GM12891 (cell line): ENCODE measurements at regions not wholly inside any gene's neighbourhood (a gene's known extent, or its start where the extent isn't known, plus 50 kb on each side); places are given as distances from the start of the nearest gene placed in this dataset.

Experiments used
- PAX5 ChIP-seq: IDR thresholded peaks from 2 replicates; pipeline ENCODE4 v1.6.1; 2011; ENCODE audit warnings: low read length, moderate library complexity, mild to moderate bottlenecking; ENCODE audit not compliant: insufficient read depth, severe bottlenecking
- POLR2A ChIP-seq: IDR thresholded peaks from 2 replicates; pipeline ENCODE4 v1.6.1; 2011; ENCODE audit warnings: low read depth, low read length, control low read depth
- POLR2AphosphoS5 ChIP-seq: IDR thresholded peaks from 2 replicates; pipeline ENCODE4 v1.6.1; 2011; ENCODE audit warnings: low read depth, low read length, control low read depth
- POU2F2 ChIP-seq: IDR thresholded peaks from 2 replicates; pipeline ENCODE4 v1.6.1; 2011; ENCODE audit warnings: low read depth, mild to moderate bottlenecking, control low read depth, low read length, moderate library complexity
- SPI1 ChIP-seq: IDR thresholded peaks from 2 replicates; pipeline ENCODE4 v1.6.1; 2011; ENCODE audit warnings: low read depth, low read length, control low read depth
- TAF1 ChIP-seq: IDR thresholded peaks from 2 replicates; pipeline ENCODE4 v1.6.1; 2011; ENCODE audit warnings: low read depth, low read length, control low read depth

GRCh38 chr4:153966641-153967040 is 177.8 kb upstream of the SFRP2 start:
- TF ChIP-seq POLR2A (no peak), SPI1 (no peak), POLR2AphosphoS5 (no peak), TAF1 (no peak), PAX5 (no peak), POU2F2 (no peak)
